ENCODE measurements at regions not wholly inside any gene's neighbourhood (a gene's known extent, or its start where the extent isn't known, plus 50 kb on each side); places are given as distances from the start of the nearest gene placed in this dataset.

DNA sequence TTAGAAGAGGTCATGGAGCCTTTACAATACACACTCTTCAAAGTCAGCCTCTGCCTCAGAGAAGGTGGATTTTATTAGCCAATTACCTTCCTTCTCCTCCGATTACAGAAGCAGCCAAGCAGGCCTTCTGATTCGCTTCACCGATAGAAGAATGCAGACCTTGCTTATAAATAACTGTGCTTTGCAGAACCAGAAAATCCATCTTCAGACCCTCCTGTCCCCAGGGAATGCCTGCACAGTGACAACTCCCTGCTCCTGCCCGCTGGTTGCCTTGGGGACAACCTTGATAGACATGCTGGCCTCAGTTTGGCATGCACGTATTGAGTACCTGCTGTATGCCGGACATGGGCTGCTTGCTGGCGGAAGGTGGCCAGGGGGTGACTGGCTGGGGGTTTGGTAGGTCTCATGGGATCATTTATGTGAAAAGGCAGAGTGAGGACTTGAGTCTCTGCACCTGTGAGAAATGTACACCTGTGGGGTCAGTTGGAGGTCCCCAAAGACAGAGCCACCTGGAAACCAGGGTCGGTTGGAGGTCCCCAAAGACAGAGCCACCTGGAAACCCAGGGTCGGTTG, 1238.7 kb downstream of the BRD1 start:
- TF ChIP-seq, protein P1, sequence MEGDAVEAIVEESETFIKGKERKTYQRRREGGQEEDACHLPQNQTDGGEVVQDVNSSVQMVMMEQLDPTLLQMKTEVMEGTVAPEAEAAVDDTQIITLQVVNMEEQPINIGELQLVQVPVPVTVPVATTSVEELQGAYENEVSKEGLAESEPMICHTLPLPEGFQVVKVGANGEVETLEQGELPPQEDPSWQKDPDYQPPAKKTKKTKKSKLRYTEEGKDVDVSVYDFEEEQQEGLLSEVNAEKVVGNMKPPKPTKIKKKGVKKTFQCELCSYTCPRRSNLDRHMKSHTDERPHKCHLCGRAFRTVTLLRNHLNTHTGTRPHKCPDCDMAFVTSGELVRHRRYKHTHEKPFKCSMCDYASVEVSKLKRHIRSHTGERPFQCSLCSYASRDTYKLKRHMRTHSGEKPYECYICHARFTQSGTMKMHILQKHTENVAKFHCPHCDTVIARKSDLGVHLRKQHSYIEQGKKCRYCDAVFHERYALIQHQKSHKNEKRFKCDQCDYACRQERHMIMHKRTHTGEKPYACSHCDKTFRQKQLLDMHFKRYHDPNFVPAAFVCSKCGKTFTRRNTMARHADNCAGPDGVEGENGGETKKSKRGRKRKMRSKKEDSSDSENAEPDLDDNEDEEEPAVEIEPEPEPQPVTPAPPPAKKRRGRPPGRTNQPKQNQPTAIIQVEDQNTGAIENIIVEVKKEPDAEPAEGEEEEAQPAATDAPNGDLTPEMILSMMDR (IDR thresholded peaks at IDR 0.05; ENCODE audit: insufficient read depth, low read length, poor library complexity, severe bottlenecking) = no peak
- TF ChIP-seq EZH2phosphoT487 (conservative IDR thresholded peaks at IDR 0.05; ENCODE audit: low read length) = no peak
